Activated CD8-positive, alpha-beta memory T cell treated with anti-CD3 and anti-CD28 coated beads, Interleukin-2, amount 10 ng/mL, durations not matched to agents 7 days and 5 days (primary cell): ENCODE measurements at regions not wholly inside any gene's neighbourhood (a gene's known extent, or its start where the extent isn't known, plus 50 kb on each side); places are given as distances from the start of the nearest gene placed in this dataset.

ENCODE experiments used
- microRNA-seq: library from miRNA; unstranded; fragments of <30 nt; microRNA quantifications from one replicate; pipeline ENCODE4 v1.2.0, GENCODE V29; 2022

Small RNA genes in the stretch of these regions (microRNA-seq; reads per million reads assigned to microRNA genes)
- 1.3 reads per million for gene MIR3619
